GM23338 (cell line): ENCODE measurements at regions not wholly inside any gene's neighbourhood (a gene's known extent, or its start where the extent isn't known, plus 50 kb on each side); places are given as distances from the start of the nearest gene placed in this dataset.

Source experiments
- ATAC-seq: fragments of 200-7000 bp; cut with Tn5 transposase; 3 replicates; pipeline ENCODE4 v1.9.1; 2020
- DNase-seq: peaks from one replicate; pipeline ENCODE4 v3.0.0-alpha.2; 2015; ENCODE audit warnings: low spot score
- H2AFZ ChIP-seq: fragments of 200-600 bp; sonication (generic); 2 replicates; pipeline ENCODE4 v1.8.0; 2016; ENCODE audit warnings: antibody characterized with exemption, mild to moderate bottlenecking, moderate library complexity
- H3F3A ChIP-seq: fragments of 200-600 bp; sonication (generic); replicated peaks from 2 replicates; pipeline ENCODE4 v1.8.0; 2017; ENCODE audit warnings: antibody characterized with exemption, mixed run types, low read depth
- H3K27ac ChIP-seq: fragments of 200-600 bp; sonication (generic); 2 replicates; pipeline ENCODE4 v1.6.1; 2016; ENCODE audit warnings: low read depth
- H3K27me3 ChIP-seq: fragments of 200-600 bp; sonication (generic); 2 replicates; pipeline ENCODE4 v1.8.0; 2016; ENCODE audit warnings: mild to moderate bottlenecking, mixed run types, moderate library complexity; ENCODE audit not compliant: insufficient read depth
- H3K36me3 ChIP-seq: fragments of 200-600 bp; sonication (generic); 2 replicates; pipeline ENCODE4 v1.8.0; 2016; ENCODE audit warnings: mild to moderate bottlenecking; ENCODE audit not compliant: insufficient read depth
- H3K4me1 ChIP-seq: fragments of 200-600 bp; sonication (generic); 2 replicates; pipeline ENCODE4 v1.8.0; 2016; ENCODE audit warnings: mild to moderate bottlenecking, moderate library complexity; ENCODE audit not compliant: insufficient read depth
- H3K4me2 ChIP-seq: fragments of 200-600 bp; sonication (generic); 2 replicates; pipeline ENCODE4 v1.7.1; 2017; ENCODE audit warnings: mixed run types
- H3K4me3 ChIP-seq: fragments of 200-600 bp; sonication (generic); 2 replicates; pipeline ENCODE4 v1.6.1; 2016; ENCODE audit warnings: mixed run types
- H3K79me2 ChIP-seq: fragments of 200-600 bp; sonication (generic); replicated peaks from 2 replicates; pipeline ENCODE4 v1.8.0; 2017; ENCODE audit warnings: mild to moderate bottlenecking; ENCODE audit not compliant: insufficient read depth
- H3K9me2 ChIP-seq: fragments of 200-600 bp; sonication (generic); 2 replicates; pipeline ENCODE4 v1.8.0; 2017; ENCODE audit not compliant: insufficient read depth
- H4K20me1 ChIP-seq: fragments of 200-600 bp; sonication (generic); replicated peaks from 2 replicates; pipeline ENCODE4 v1.8.0; 2017; ENCODE audit warnings: mild to moderate bottlenecking; ENCODE audit not compliant: insufficient read depth
- H3K27ac Mint-ChIP-seq: 2 replicates; pipeline ENCODE4 v1.8.0; 2020; ENCODE audit warnings: inconsistent platforms, mild to moderate bottlenecking, moderate library complexity, mixed read lengths
- H3K27me3 Mint-ChIP-seq: 3 replicates; pipeline ENCODE4 v1.8.0; 2022; ENCODE audit warnings: low read depth, mild to moderate bottlenecking, moderate library complexity, mixed read lengths, inconsistent platforms; ENCODE audit not compliant: insufficient read depth, poor library complexity
- H3K36me3 Mint-ChIP-seq: 3 replicates; pipeline ENCODE4 v1.8.0; 2021; ENCODE audit warnings: low read depth, mild to moderate bottlenecking, inconsistent platforms, moderate library complexity, mixed read lengths
- H3K4me1 Mint-ChIP-seq: 3 replicates; pipeline ENCODE4 v1.8.0; 2020; ENCODE audit warnings: mild to moderate bottlenecking, inconsistent platforms, mixed read lengths
- H3K4me3 Mint-ChIP-seq: 3 replicates; pipeline ENCODE4 v1.8.0; 2021; ENCODE audit warnings: moderate library complexity, mild to moderate bottlenecking, inconsistent platforms, mixed read lengths
- H3K9me3 Mint-ChIP-seq: 3 replicates; pipeline ENCODE4 v1.8.0; 2020; ENCODE audit warnings: moderate library complexity, mild to moderate bottlenecking, inconsistent platforms, mixed read lengths
- CTCF ChIP-seq, 2 experiments: fragments of 200-600 bp in 1 of 2; sonication (generic) in 1 of 2; conservative IDR thresholded peaks; 2 replicates each; pipeline versions ENCODE4 v1.5.1 to v1.6.1; 2016 to 2017; ENCODE audit warnings: antibody characterized with exemption in 2 of 2, low read depth in 2 of 2, mild to moderate bottlenecking in 2 of 2, moderate library complexity in 1 of 2
- EZH2 ChIP-seq: fragments of 200-600 bp; sonication (generic); IDR thresholded peaks from one replicate; pipeline ENCODE4 v1.8.0; 2017; ENCODE audit warnings: antibody characterized with exemption, mild to moderate bottlenecking, low read depth; ENCODE audit not compliant: unreplicated experiment
- EZH2phosphoT487 ChIP-seq: fragments of 200-600 bp; sonication (generic); IDR thresholded peaks from one replicate; pipeline ENCODE4 v1.8.1; 2018; ENCODE audit warnings: antibody characterized with exemption; ENCODE audit not compliant: unreplicated experiment
- JUNB ChIP-seq: IDR thresholded peaks from one replicate; pipeline ENCODE4 v1.6.1; 2016; ENCODE audit warnings: antibody characterized with exemption; ENCODE audit not compliant: unreplicated experiment
- NANOG ChIP-seq: IDR thresholded peaks from 2 replicates; pipeline ENCODE4 v1.6.1; 2016; ENCODE audit warnings: antibody characterized with exemption, borderline replicate concordance
- POLR2AphosphoS5 ChIP-seq: IDR thresholded peaks from 2 replicates; pipeline ENCODE4 v1.6.1; 2016; ENCODE audit warnings: antibody characterized with exemption, low read depth
- REST ChIP-seq: IDR thresholded peaks from one replicate; pipeline ENCODE4 v1.6.1; 2018; ENCODE audit warnings: antibody characterized with exemption; ENCODE audit not compliant: unreplicated experiment
- STAT1 ChIP-seq: IDR thresholded peaks from one replicate; pipeline ENCODE4 v1.6.1; 2016; ENCODE audit warnings: antibody characterized with exemption; ENCODE audit not compliant: unreplicated experiment
- ZNF114 ChIP-seq: fragments of 250-450 bp; sonication (Bioruptor Pico); IDR thresholded peaks from 2 replicates; pipeline ENCODE4 v1.5.0; 2020; ENCODE audit warnings: mild to moderate bottlenecking, moderate library complexity
- ZNF331 ChIP-seq: fragments of 250-450 bp; sonication (Bioruptor Pico); IDR thresholded peaks from 2 replicates; pipeline ENCODE4 v1.5.0; 2020; ENCODE audit warnings: low read depth, mild to moderate bottlenecking, moderate library complexity
- TF ChIP-seq, protein P1 (sequence below): fragments of 250-450 bp; sonication (Bioruptor Pico); IDR thresholded peaks from 2 replicates; pipeline ENCODE4 v1.5.0; 2020; ENCODE audit warnings: mild to moderate bottlenecking, moderate library complexity
- TF ChIP-seq, protein P2 (sequence below): IDR thresholded peaks from 2 replicates; pipeline ENCODE4 v1.6.1; 2016; ENCODE audit warnings: antibody characterized with exemption

DNA sequence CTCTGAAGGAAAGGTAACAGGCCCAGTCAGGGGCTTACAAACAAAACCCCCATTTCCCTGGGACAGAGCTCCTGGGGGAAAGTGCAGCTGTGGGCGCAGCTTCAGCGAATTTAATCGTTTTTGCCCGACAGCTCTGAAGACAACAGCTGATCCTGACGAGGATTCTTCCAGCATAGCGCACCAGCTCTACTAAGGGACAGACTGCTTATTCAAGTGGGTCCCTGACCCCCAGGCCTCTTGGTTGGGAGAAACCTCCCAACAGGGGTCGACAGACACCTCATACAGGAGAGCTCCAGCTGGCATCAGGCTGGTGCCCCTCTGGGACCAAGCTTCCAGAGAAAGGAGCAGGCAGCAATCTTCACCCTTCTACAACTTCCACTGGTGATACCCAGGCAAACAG, 486.7 kb downstream of the PRR32 start:
- no peaks in the 10 kb centered on the region for H3K27me3 Mint-ChIP-seq
- ATAC-seq (no peak), DNase-seq (no peak)
- Histone ChIP-seq H3K36me3 (no peaks in the 10 kb centered on the region), H4K20me1 (no peaks in the 10 kb centered on the region), H3K27me3 (no peaks in the 10 kb centered on the region), H3K4me1 (no peaks in the 10 kb centered on the region), H3K9me2 (no peaks in the 10 kb centered on the region), H3K27ac (no peak overlapping the region), H2AFZ (no peak overlapping the region), H3K4me3 (no peak overlapping the region), H3K4me2 (no peak overlapping the region), H3K79me2 (no peaks in the 10 kb centered on the region), H3F3A (no peaks in the 10 kb centered on the region)
- no peak overlapping the region for H3K4me3 Mint-ChIP-seq
- H3K36me3 Mint-ChIP-seq, result peaks cover 3% of the 10 kb centered on the region; the same call in 1 of the 3 replicates
- H3K9me3 Mint-ChIP-seq, result peaks cover 3% of the 10 kb centered on the region; the same call in 1 of the 3 replicates
- H3K27ac Mint-ChIP-seq, result no peak overlapping the region
- TF ChIP-seq EZH2 (no peak), NANOG (no peak), ZNF114 (CRISPR knock-in tag) (no peak), STAT1 (no peak), REST (no peak), EZH2phosphoT487 (no peak), ZNF331 (CRISPR knock-in tag) (no peak), POLR2AphosphoS5 (no peak), CTCF (conservative IDR thresholded peaks at IDR 0.05; ENCODE audit: low read depth in 2 of 2) (no peak), JUNB (no peak)
- TF ChIP-seq, protein P1, sequence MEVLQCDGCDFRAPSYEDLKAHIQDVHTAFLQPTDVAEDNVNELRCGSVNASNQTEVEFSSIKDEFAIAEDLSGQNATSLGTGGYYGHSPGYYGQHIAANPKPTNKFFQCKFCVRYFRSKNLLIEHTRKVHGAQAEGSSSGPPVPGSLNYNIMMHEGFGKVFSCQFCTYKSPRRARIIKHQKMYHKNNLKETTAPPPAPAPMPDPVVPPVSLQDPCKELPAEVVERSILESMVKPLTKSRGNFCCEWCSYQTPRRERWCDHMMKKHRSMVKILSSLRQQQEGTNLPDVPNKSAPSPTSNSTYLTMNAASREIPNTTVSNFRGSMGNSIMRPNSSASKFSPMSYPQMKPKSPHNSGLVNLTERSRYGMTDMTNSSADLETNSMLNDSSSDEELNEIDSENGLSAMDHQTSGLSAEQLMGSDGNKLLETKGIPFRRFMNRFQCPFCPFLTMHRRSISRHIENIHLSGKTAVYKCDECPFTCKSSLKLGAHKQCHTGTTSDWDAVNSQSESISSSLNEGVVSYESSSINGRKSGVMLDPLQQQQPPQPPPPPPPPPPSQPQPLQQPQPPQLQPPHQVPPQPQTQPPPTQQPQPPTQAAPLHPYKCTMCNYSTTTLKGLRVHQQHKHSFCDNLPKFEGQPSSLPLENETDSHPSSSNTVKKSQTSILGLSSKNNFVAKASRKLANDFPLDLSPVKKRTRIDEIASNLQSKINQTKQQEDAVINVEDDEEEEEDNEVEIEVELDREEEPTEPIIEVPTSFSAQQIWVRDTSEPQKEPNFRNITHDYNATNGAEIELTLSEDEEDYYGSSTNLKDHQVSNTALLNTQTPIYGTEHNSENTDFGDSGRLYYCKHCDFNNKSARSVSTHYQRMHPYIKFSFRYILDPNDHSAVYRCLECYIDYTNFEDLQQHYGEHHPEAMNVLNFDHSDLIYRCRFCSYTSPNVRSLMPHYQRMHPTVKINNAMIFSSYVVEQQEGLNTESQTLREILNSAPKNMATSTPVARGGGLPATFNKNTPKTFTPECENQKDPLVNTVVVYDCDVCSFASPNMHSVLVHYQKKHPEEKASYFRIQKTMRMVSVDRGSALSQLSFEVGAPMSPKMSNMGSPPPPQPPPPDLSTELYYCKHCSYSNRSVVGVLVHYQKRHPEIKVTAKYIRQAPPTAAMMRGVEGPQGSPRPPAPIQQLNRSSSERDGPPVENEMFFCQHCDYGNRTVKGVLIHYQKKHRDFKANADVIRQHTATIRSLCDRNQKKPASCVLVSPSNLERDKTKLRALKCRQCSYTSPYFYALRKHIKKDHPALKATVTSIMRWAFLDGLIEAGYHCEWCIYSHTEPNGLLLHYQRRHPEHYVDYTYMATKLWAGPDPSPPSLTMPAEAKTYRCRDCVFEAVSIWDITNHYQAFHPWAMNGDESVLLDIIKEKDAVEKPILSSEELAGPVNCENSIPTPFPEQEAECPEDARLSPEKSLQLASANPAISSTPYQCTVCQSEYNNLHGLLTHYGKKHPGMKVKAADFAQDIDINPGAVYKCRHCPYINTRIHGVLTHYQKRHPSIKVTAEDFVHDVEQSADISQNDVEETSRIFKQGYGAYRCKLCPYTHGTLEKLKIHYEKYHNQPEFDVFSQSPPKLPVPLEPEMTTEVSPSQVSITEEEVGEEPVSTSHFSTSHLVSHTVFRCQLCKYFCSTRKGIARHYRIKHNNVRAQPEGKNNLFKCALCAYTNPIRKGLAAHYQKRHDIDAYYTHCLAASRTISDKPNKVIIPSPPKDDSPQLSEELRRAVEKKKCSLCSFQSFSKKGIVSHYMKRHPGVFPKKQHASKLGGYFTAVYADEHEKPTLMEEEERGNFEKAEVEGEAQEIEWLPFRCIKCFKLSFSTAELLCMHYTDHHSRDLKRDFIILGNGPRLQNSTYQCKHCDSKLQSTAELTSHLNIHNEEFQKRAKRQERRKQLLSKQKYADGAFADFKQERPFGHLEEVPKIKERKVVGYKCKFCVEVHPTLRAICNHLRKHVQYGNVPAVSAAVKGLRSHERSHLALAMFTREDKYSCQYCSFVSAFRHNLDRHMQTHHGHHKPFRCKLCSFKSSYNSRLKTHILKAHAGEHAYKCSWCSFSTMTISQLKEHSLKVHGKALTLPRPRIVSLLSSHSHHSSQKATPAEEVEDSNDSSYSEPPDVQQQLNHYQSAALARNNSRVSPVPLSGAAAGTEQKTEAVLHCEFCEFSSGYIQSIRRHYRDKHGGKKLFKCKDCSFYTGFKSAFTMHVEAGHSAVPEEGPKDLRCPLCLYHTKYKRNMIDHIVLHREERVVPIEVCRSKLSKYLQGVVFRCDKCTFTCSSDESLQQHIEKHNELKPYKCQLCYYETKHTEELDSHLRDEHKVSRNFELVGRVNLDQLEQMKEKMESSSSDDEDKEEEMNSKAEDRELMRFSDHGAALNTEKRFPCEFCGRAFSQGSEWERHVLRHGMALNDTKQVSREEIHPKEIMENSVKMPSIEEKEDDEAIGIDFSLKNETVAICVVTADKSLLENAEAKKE (CRISPR knock-in tag), result no peak
- TF ChIP-seq, protein P2, sequence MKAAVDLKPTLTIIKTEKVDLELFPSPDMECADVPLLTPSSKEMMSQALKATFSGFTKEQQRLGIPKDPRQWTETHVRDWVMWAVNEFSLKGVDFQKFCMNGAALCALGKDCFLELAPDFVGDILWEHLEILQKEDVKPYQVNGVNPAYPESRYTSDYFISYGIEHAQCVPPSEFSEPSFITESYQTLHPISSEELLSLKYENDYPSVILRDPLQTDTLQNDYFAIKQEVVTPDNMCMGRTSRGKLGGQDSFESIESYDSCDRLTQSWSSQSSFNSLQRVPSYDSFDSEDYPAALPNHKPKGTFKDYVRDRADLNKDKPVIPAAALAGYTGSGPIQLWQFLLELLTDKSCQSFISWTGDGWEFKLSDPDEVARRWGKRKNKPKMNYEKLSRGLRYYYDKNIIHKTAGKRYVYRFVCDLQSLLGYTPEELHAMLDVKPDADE, result no peak
- H3K4me1 Mint-ChIP-seq, result no peaks in the 10 kb centered on the region
